ENCODE measurements at regions not wholly inside any gene's neighbourhood (a gene's known extent, or its start where the extent isn't known, plus 50 kb on each side); places are given as distances from the start of the nearest gene placed in this dataset.

GRCh38 chr18:6574631-6575030, 154.9 kb upstream of the ARHGAP28 start:
- Histone ChIP-seq H3K4me3 (replicated peaks; ENCODE audit: insufficient read depth, low read length) (no peak overlapping the region), H3K27me3 (ENCODE audit: insufficient read depth, poor library complexity, severe bottlenecking) (no peaks in the 10 kb centered on the region), H3K27ac (replicated peaks) (no peak overlapping the region)
- no peak for DNase-seq (ENCODE audit: low read depth in 1 of 2, low spot score in 1 of 2)
- no peak for TF ChIP-seq SPI1 (IDR thresholded peaks at IDR 0.05; ENCODE audit: borderline replicate concordance, low read depth)
- TF ChIP-seq CTCF (IDR thresholded peaks at IDR 0.05; ENCODE audit: insufficient read depth, low read length) = no peak
- no peak for TF ChIP-seq REST (IDR thresholded peaks at IDR 0.05; ENCODE audit: insufficient replicate concordance, low read depth)

- Histone ChIP-seq H3K27me3 (ENCODE audit: insufficient read depth, poor library complexity, severe bottlenecking) (no peaks in the 10 kb centered on the region), H3K27ac (replicated peaks) (no peak overlapping the region), H3K4me3 (replicated peaks; ENCODE audit: insufficient read depth, low read length) (no peak overlapping the region)
- no peak for TF ChIP-seq POLR2AphosphoS5 (IDR thresholded peaks at IDR 0.05; ENCODE audit: low read depth)
- no peak for TF ChIP-seq CTCF (IDR thresholded peaks at IDR 0.05; ENCODE audit: insufficient read depth, low read length)
- no peak for TF ChIP-seq SPI1 (IDR thresholded peaks at IDR 0.05; ENCODE audit: borderline replicate concordance, low read depth)
- TF ChIP-seq REST (IDR thresholded peaks at IDR 0.05; ENCODE audit: insufficient replicate concordance, low read depth) = no peak
- DNase-seq (ENCODE audit: low read depth in 1 of 2, low spot score in 1 of 2) = no peak
Observed at GRCh38 chr18:6575908-6576307, 153.6 kb upstream of the ARHGAP28 start.

- H3K4me3 ChIP-seq (replicated peaks; ENCODE audit: insufficient read depth, low read length) = no peak overlapping the region
- no peak overlapping the region for H3K27ac ChIP-seq (replicated peaks)
- H3K27me3 ChIP-seq (ENCODE audit: insufficient read depth, poor library complexity, severe bottlenecking) = no peaks in the 10 kb centered on the region
- TF ChIP-seq SPI1 (IDR thresholded peaks at IDR 0.05; ENCODE audit: borderline replicate concordance, low read depth) (no peak), POLR2AphosphoS5 (IDR thresholded peaks at IDR 0.05; ENCODE audit: low read depth) (no peak), GABPA (IDR thresholded peaks at IDR 0.05; ENCODE audit: low read depth) (no peak), CTCF (IDR thresholded peaks at IDR 0.05; ENCODE audit: insufficient read depth, low read length) (no peak), REST (IDR thresholded peaks at IDR 0.05; ENCODE audit: insufficient replicate concordance, low read depth) (no peak)
- no peak for DNase-seq (ENCODE audit: low read depth in 1 of 2, low spot score in 1 of 2)
Observed at GRCh38 chr18:6576718-6577375, 152.7 kb upstream of the ARHGAP28 start.
